HL-60 (cell line): ENCODE measurements at regions not wholly inside any gene's neighbourhood (a gene's known extent, or its start where the extent isn't known, plus 50 kb on each side); places are given as distances from the start of the nearest gene placed in this dataset.

Source experiments
- CTCF ChIP-seq: IDR thresholded peaks from one replicate; pipeline ENCODE4 v1.5.1; 2011; ENCODE audit warnings: low read length, control low read depth, inconsistent platforms; ENCODE audit not compliant: insufficient read depth
- GABPA ChIP-seq: IDR thresholded peaks from 2 replicates; pipeline ENCODE4 v1.6.1; 2012; ENCODE audit warnings: low read depth
- POLR2AphosphoS5 ChIP-seq: IDR thresholded peaks from 2 replicates; pipeline ENCODE4 v1.6.1; 2012; ENCODE audit warnings: low read depth
- SPI1 ChIP-seq: IDR thresholded peaks from 2 replicates; pipeline ENCODE4 v1.6.1; 2012; ENCODE audit warnings: low read depth, mild to moderate bottlenecking, borderline replicate concordance

- TF ChIP-seq CTCF (no peak), POLR2AphosphoS5 (no peak), GABPA (no peak), SPI1 (no peak)
These were observed 264.0 kb upstream of the ITGA1 start for GRCh38 chr5:52523701-52524100.
